Lung (tissue), 11 donors: ENCODE measurements at regions not wholly inside any gene's neighbourhood (a gene's known extent, or its start where the extent isn't known, plus 50 kb on each side); places are given as distances from the start of the nearest gene placed in this dataset.

Experiments
- ATAC-seq: fragments of 200-7000 bp; cut with Tn5 transposase; one replicate; pipeline ENCODE4 v1.9.1; 2020; ENCODE audit warnings: moderate number of reproducible peaks; ENCODE audit not compliant: insufficient read depth, low FRiP score
- DNase-seq, 3 donors: peaks; one replicate each; pipeline ENCODE4 v3.0.0-alpha.2; 2013 to 2017
- H3K27ac ChIP-seq, 2 donors: one replicate each; pipeline ENCODE4 v1.5.1; 2013; ENCODE audit warnings: mild to moderate bottlenecking in 2 of 2, moderate library complexity in 2 of 2, control low read depth in 1 of 2, inconsistent platforms in 1 of 2, low read depth in 1 of 2, low read length in 1 of 2
- H3K27me3 ChIP-seq, 3 donors: one replicate each; pipeline ENCODE4 v1.5.1; 2013; ENCODE audit warnings: low read length in 2 of 3; ENCODE audit not compliant: control insufficient read depth in 3 of 3, insufficient read depth in 3 of 3
- H3K36me3 ChIP-seq, 4 donors: one replicate each; pipeline ENCODE4 v1.5.1; 2013; ENCODE audit warnings: low read length in 4 of 4, mild to moderate bottlenecking in 1 of 4, moderate library complexity in 1 of 4; ENCODE audit not compliant: control insufficient read depth in 4 of 4, insufficient read depth in 4 of 4
- H3K4me1 ChIP-seq, 5 donors: one replicate each; pipeline ENCODE4 v1.5.1; 2013; ENCODE audit warnings: low read length in 5 of 5, mild to moderate bottlenecking in 2 of 5, moderate library complexity in 1 of 5; ENCODE audit not compliant: control insufficient read depth in 5 of 5, insufficient read depth in 5 of 5
- H3K4me3 ChIP-seq: one replicate; pipeline ENCODE4 v1.5.1; 2013; ENCODE audit warnings: mild to moderate bottlenecking, control low read depth, moderate library complexity
- H3K9ac ChIP-seq, 2 donors: one replicate each; pipeline ENCODE4 v1.5.1; 2013; ENCODE audit warnings: low read length in 2 of 2, control low read depth in 1 of 2; ENCODE audit not compliant: insufficient read depth in 1 of 2
- H3K9me3 ChIP-seq, 4 donors: one replicate each; pipeline ENCODE4 v1.5.1; 2013; ENCODE audit warnings: low read length in 3 of 4, mild to moderate bottlenecking in 1 of 4, moderate library complexity in 1 of 4; ENCODE audit not compliant: control insufficient read depth in 4 of 4, insufficient read depth in 3 of 4
- CTCF ChIP-seq: IDR thresholded peaks from 2 replicates; pipeline ENCODE4 v1.5.1; 2012; ENCODE audit warnings: mild to moderate bottlenecking; ENCODE audit errors: control extremely low read depth, extremely low read depth
- WGBS, 2 donors: extraction: QIAGEN DNeasy Blood & Tissue Kit; methylation state at CpG; one replicate each; pipeline ENCODE4 v1.1.7; 2013; 5-methylcytosine and 5-hydroxymethylcytosine counted together
- donor health status: control.
- donor health status: control.
- donor health status: Bipolar disorder and iron deficiency.
- donor health status: healthy.
- donor health status: DM: yes; HTN: yes; CAD: no.

- TF ChIP-seq CTCF, result no peak
- 80 to 85% methylated on average over 13 of the region's 13 CpGs for WGBS, 2 donors
- no peak overlapping the region for H3K9ac ChIP-seq
- H3K9me3 ChIP-seq, result peaks cover 0 to 2% (median 0%) of the 10 kb centered on the region in 4 donors
- no peaks in the 10 kb centered on the region for H3K36me3 ChIP-seq
- no peak overlapping the region for H3K4me3 ChIP-seq
- DNase-seq (no peak), ATAC-seq (no peak)
- peaks cover 4 to 35% (median 25%) of the 10 kb centered on the region in 3 donors for H3K27me3 ChIP-seq
- no peak overlapping the region for H3K27ac ChIP-seq
- H3K4me1 ChIP-seq, result peaks cover 0 to 4% (median 0%) of the 10 kb centered on the region in 5 donors
Observed at GRCh38 chr7:25882151-25882773, 269.7 kb upstream of the NFE2L3 start.

- H3K9ac ChIP-seq, result no peak overlapping the region
- peaks cover 0 to 2% (median 0%) of the 10 kb centered on the region in 4 donors for H3K9me3 ChIP-seq
- no peak for TF ChIP-seq CTCF
- H3K27ac ChIP-seq, result no peak overlapping the region
- no peak overlapping the region for H3K4me3 ChIP-seq
- WGBS, 2 donors, result 87 to 93% methylated on average over 13 of the region's 13 CpGs
- no peaks in the 10 kb centered on the region for H3K4me1 ChIP-seq
- DNase-seq (no peak), ATAC-seq (no peak)
- no peaks in the 10 kb centered on the region for H3K36me3 ChIP-seq
- H3K27me3 ChIP-seq, result peaks cover 4 to 34% (median 24%) of the 10 kb centered on the region in 3 donors
Observed at GRCh38 chr7:25884265-25884828, 267.7 kb upstream of the NFE2L3 start.

- no peak overlapping the region for H3K4me3 ChIP-seq
- no peaks in the 10 kb centered on the region for H3K36me3 ChIP-seq
- H3K9ac ChIP-seq, result no peak overlapping the region
- no peaks in the 10 kb centered on the region for H3K4me1 ChIP-seq
- no peak for ATAC-seq
- no peak overlapping the region for H3K27ac ChIP-seq
- no peak for TF ChIP-seq CTCF
- DNase-seq, result no peak
- peaks cover 4 to 37% (median 22%) of the 10 kb centered on the region in 3 donors for H3K27me3 ChIP-seq
- H3K9me3 ChIP-seq, result peaks cover 0 to 2% (median 0%) of the 10 kb centered on the region in 4 donors
- WGBS, 2 donors, result 79 to 87% methylated on average over 7 of the region's 7 CpGs
Observed at GRCh38 chr7:25885057-25885576, 266.9 kb upstream of the NFE2L3 start.
